GM21717 (cell line): ENCODE measurements at regions not wholly inside any gene's neighbourhood (a gene's known extent, or its start where the extent isn't known, plus 50 kb on each side); places are given as distances from the start of the nearest gene placed in this dataset.
"Not testable (repeated sequence)": the region's sequence is repeated elsewhere in the genome, so short reads cannot be mapped to it uniquely, and the experiment has no call there.

Experiments used
- ATAC-seq: cut with Tn5 transposase; IDR thresholded peaks from one replicate; pipeline ENCODE4 v1.9.1; 2021; ENCODE audit warnings: mild to moderate bottlenecking, moderate library complexity; ENCODE audit not compliant: unreplicated experiment

GRCh38 chr2:90359887-90360730 is 1668.6 kb downstream of the RPIA start:
- ATAC-seq = not testable (repeated sequence)

DNA sequence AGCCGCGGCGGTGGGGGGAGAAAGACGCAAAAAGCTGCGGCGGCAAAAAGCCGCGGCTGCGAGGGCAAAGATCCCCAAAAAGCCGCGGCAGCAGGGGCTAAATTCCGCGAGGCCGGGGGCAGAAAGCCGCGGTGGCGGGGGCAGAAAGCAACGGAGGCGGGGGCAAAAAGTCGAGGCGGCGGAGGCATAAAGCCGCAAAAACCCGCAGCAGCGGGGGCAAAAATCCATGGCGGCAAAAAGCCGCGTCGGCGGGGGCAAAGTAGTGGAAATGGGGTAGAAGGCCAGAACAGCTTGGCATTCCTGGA is 1669.2 kb downstream of the RPIA start:
- not testable (repeated sequence) for ATAC-seq
